Stimulated activated CD4-positive, alpha-beta T cell treated with anti-CD3 and anti-CD28 coated beads, Interleukin-1b, Interleukin-23, amount 100 ng/mL, for 4 hours (primary cell): ENCODE measurements at regions not wholly inside any gene's neighbourhood (a gene's known extent, or its start where the extent isn't known, plus 50 kb on each side); places are given as distances from the start of the nearest gene placed in this dataset.

Experiments
- DNase-seq, 2 donors: peaks; one replicate each; pipeline ENCODE4 v3.0.0-alpha.2; 2020; ENCODE audit warnings: low read depth in 2 of 2

DNA sequence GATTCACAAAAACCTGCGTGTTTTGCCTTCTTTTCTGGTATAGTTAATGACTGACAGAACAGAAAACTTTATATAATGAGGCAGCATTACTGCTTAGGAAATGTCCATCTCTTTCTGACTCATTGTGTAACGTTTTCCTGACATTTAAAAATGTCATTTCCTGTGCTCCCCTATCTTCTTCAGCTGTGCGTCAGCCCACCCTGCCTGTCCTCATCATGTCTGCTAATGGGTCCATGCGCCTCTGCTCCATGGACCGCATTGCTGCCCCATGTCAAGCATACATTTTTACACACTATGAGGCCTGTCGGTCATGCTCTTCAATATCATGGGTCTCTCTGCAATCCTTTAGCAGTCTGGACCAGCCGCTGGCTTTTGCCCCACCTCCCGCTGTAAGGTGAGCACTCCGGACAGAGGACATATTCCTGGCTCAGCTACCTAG, 234.3 kb downstream of the CDCA7 start:
- no peak for DNase-seq

DNA sequence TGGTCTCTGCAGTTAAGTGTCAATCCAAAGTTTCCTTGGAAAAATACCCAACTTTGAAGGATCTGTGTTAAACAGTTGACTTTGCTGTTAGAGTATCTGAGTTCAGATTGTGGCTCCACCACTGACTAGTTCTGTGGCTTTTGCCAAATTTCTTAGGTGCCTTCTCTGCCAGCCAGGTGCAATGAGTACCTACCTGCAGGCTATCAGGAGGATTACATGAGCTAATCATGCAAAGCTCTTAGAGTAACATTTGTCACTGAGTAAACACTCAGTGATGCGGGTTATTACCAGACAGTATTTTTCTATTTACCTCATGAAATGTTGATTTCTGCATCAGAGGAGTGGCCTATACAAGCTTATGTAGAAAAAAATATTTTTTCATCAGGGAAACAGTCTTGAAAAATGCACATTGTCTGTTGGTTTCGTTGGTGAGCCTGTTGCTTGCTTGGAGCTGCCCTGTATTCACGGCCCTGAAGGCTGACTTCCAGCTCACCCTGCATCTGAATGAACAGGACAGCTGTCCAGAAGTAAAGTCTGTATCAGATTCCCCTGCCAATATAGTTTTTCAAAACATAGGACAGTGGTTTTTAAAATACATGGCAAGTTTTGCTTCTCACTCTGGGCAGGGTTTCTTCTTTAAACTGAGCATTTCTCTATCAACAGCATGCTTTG, 235.1 kb downstream of the CDCA7 start:
- DNase-seq, result no peak

DNA sequence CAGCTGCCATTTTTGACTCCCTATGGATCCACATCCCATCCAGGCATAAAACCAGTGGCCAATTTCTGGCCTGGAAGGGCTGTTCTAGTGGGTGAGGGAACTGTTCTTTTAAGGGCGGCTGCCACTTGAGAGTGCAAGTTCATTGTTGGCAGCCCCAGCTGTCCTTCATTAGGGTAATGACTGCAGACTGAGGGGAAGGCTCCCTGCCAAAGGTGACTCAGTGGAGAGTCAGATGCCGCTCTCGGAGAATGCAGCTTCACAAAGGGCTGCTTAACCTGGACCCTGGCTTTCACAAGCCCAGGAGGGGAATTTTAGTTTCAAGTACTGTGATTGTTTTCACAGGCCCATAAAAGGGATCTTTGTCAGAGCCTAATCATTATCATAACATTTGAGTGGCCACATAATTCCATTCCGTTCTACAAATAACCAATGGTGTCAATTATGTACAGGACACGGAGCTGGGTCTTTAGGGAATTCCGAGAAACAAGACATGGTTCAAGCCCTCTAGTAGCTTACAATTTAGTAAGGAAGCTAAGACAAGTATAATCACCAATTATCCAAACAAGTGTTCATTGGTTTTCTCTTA, 235.7 kb downstream of the CDCA7 start:
- no peak for DNase-seq

DNA sequence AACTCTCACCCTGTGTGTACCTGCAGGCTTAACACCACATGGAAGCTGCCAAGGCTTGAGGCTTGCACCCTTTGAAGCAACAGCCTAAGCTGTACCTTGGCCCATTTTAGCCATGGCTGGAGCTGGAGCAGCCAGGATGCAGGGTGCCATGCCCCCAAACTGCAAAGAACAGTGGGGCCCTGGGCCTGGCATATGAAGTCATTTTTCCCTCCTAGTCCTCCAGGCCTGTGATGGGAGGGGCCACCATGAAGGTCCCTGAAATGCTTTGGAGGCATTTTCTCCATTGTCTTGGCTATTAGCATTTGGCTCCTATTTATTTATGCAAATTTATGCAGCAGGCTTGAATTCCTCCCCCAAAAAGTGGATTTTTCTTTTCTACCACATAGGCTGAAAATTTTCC, 238.4 kb downstream of the CDCA7 start:
- no peak for DNase-seq

DNA sequence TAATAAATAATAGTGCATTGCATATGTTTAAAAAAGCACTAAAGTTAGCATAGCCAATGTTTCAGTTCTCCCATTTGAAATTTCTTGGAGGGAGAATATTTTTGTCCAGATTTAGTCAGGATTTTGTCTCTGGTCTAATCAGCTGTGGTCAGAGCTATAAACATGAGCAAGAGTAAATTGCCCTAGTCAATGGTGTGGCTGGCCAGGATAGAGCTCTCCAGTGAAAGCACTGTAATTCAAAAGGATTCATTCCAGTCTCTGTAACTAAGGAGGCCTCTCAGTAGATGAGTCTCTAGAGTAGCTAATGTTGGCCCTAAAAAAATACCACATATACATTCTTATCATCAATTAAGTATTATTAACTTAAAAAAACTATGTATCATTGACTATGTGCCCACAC, 241.6 kb downstream of the CDCA7 start:
- no peak for DNase-seq

DNA sequence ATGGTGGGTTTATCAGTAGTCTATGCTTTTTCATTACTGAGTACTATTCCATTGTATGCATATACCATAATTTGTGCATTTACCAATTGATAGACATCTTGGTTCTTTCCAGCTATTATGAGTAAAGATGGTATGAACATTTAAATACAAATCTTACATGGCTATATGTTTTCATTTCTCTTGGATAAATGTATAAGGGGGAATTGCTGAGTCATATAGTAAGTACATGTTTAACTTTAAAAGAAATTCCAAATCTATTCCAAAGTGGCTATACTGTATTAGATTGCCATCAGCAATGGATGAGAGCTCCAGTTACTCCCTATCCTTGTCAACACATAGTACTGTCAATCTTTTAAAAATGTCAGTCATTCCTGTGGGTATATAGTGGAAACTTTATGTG, 243.9 kb downstream of the CDCA7 start:
- no peak for DNase-seq

DNA sequence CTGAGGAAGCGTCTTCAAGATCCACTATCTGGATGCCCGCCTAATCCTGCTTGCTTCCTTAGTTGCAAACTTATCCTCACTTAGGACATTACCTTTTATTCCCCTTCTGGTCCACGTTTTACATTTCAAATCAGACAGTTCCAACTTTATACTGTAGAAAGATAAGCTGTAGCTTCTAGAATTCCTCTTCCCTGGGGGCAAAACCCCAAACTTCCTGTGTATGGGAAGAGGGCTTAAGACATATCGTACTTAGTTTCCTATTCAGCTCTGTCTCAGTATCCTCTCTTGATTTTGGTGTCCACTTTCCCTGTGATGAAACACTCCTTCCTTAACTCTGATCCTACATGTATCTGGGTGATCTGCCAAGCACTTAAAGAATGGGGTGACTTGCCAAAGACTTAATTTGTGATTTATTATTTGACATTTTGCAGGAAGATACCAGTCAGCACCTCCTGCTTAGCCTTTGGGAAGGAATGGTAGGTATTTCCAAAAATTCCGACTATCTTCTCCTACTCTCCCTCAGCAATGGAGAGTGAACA, 245.2 kb downstream of the CDCA7 start:
- DNase-seq, result no peak

DNA sequence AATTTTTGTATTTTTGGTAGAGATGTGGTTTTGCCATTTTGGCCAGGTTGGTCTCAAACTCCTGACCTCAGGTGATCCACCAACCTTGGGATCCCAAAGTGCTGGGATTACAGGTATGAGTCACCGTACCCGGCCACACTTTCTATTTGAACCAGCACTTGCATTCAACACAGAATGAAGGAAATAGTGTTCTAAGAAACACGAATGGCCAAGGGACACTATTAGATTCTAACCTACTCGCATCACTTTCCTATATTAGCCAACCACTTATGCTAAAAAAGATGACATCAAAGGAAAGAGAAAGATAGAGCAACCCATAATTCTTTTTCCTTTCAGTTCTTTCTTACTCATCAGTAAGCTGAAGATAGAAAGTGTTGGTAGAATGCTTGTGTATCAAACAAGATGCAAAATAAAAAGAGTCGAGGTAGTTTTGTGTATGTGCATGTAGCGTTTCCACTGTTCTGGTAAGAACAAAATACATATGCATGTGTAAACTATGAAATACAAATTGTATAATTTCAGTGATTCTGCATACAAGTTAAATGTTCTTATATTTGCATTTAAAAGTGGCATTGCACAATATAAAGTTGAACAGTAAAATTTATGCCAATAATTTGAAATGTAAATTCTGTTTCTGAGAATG, 247.6 kb downstream of the CDCA7 start:
- no peak for DNase-seq

DNA sequence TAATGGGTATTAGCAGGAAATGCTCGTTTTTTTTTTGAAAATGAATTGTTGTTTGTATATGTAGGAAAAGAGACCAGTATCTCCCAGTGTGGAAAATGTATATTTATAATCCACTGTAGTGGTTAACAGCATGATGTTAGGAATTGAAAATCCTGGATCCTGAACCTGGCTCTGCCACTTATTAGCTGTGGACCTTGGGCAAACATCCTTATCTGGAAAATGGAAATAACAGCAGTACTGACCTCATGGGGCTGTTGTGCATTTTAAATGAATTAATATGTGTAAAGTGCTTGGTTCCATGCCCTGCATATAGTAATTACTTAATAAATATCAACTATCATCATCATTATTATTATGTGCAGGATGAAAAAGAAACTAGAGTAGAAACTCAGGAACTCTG, 251.3 kb downstream of the CDCA7 start:
- no peak for DNase-seq

DNA sequence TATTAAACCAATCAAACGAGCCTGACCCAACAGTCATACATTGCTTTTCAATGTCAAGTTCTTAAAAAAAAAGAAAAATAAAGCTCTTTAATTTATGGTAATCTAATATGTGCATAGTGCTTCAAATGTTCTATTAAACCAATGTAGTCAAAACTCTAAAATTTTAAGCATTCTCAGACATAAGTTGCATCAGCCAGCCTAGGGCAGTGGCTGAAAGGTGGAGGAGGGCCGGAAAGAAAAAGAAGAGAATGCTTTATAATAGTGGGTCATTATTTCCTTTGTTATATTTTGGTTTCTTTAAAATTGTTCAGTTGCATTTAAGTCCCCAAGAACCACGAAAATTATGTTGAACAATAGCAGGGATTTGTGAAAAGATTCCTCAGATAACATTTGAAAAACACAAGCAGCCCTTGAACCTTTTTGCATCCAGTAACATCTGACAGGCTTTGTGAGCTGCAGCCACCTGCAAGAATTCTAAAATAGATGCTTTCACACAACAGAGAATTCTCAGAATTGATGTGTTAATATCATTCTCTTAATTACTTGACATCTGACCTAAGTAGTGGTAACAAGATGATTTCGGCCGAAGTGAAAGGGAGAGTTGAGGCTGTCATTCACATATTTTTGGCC, 252.1 kb downstream of the CDCA7 start:
- no peak for DNase-seq

DNA sequence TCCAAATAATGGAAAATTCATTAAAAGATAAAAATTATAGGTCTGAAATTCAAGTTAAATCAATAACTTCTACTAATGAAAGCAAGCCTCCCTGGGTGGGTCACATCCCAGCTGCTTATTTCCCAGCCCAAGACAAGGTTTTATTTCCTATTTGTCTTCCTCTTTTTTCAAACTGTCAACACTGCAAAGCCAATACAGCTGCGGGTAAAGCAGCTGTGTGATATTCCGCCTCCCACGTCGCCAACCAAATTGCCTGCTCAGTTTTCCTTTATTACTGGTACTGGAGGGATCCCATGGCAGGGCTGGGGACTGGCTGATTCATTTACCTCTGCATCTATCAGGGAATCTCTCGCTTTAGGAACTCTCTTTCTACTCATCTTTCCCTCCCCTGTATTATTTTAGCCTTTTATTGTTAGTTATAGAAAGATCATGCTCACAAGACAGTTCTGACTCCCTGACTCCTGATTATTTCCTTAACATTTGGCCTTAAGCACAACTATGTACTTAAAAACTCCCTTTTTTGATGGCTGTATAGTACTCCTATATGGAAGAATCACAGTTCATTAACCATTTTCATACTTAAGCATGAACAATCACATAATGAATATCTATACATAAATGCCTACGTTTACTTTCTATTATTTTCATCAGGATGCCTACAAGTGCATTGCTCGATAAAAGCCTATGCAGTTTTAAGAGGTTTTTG, 253.1 kb downstream of the CDCA7 start:
- DNase-seq, result no peak

DNA sequence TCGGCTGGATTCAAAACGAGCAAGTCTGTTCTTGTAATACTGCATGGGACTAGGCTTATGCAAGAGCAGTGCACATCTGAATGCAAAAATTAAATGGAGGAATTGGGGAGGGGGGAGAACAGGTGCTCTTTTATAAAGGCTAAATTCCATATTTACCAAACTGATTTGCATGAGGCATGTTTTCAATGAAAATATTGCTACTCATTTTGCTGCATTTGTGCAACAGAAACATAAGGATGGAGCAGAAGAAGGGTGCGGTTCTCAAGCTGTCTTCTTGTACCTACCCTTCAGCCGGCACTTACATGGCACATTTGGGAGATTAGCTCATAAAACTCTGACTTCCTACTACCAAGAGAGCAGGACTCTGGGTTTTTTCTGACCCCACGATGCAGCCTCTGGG, 256.4 kb downstream of the CDCA7 start:
- DNase-seq, result no peak

DNA sequence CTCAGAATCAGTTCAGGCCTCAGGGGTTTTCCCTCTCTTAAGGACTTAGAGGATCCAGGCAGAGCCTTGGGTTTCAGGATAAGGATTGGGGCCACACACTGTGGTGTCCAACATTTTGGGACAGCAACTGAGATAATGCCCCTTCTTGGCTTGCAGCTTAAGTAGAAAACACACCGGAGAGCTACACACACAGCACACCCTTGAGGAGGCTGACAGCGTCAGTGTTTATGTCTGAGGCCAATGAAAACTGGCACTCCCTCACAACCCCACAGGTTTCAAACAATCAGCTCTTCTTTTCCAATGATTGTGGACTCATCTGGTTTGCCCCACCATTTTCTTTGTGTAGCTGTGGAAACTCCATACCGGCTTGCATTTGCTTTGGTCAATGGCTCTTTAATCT, 257.7 kb downstream of the CDCA7 start:
- DNase-seq, result no peak

DNA sequence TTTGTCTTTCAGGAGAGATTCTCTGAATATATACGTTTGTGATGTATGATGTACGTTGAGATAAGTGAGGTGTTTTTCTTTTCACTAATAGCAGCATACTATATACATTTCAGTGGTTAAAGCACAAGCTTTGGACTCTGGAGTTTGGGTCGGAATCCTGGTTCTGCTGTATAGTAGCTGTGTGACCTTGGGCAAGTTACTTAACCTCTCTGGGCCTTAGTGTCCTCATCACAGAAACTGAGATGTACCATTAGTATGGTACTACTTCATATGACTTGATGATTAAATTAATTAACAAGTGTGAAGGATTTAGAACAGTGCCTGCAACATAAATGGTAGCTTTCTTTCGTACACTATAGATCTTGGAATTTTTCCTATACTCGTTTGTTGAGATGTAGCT, 258.7 kb downstream of the CDCA7 start:
- DNase-seq, result no peak

DNA sequence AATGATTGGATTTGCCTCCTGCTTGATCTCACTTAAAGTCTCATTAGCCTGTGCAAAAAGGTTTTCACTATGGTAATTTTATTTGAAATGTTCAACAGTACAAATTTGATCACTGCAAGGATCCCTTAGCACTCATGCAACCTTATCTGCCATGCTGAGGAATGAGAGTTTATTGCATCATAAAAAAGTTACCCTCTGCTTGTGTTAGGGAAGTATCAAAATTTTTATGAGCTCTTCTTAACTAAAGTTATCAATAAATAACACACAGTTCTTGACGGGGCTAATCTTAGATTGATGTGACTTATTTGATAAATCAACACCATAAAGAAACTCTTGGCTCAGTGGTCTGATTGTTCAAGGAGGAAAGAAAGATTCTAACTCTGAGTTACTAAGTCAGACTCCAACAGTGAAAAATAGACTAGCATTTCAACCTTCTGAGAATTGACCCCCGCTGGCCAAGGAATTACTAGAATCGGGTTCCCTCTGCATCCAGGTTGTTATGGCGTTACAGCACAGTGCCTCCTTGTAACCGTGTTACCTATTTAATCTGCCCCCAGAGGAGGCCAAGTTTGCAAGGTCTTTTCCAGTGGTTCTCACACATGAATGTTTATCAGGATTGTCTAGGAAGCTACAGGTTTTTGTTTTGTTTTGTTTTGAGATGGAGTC, 259.7 kb downstream of the CDCA7 start:
- DNase-seq, result no peak

DNA sequence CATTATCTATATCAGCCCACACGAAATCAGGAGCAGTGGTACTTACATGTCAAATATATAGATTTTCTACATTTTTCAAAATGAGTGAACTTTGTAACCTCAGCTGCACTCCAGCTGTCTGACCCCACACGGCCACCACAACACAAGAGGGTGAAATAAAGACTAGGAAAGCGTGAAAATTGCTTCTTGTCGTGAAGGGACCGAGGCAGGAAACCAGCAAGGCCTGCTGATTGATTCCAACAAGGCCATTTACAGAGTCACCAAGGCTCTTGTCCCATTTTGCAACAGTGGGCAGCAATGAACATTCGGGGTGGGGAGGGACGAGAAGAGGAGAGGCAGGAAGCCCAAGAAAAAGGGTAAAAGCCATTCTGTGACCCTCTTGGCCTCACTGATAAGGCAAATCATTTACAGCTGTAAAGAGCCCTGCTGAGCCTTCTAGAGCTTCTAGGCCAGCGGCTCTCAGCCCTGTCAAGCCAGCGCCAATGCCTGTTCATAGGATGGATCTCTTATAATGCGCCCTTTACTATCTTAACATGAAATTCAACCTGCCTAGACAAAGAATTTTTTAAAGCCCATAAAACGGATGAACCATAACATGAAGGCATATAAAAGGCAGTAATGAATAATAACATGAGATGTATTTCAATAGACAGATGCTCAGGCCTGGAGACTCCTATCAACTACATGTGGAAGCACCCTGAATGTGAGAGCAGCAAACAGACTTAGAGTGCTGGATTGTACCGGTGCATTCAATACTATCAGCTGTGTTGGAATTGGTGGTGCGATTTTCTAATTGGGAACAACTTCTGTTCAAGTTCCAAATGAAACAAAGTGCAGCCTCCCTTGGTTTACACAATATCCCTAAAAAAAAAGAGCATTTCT, 269.0 kb downstream of the CDCA7 start:
- DNase-seq, result no peak

DNA sequence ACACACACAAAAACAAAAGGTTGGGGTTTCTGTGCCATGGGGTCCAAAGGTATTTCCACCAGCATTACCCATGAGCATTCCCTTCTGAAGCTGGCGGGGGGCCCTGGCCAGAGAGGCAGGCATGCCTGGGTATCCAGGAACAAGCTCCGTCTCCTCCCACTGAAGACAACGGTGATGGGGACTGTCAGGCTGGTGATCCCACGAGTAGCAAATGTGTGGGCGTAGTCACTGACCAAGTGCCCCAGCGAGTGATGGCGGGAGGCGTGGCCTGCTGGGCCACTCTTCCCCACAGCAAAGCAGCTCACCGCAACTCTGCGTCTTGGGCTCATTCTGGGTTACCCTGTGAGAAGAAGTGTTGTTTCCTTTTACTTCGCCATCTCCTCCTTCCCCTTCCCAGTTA, 270.6 kb downstream of the CDCA7 start:
- DNase-seq, result no peak

DNA sequence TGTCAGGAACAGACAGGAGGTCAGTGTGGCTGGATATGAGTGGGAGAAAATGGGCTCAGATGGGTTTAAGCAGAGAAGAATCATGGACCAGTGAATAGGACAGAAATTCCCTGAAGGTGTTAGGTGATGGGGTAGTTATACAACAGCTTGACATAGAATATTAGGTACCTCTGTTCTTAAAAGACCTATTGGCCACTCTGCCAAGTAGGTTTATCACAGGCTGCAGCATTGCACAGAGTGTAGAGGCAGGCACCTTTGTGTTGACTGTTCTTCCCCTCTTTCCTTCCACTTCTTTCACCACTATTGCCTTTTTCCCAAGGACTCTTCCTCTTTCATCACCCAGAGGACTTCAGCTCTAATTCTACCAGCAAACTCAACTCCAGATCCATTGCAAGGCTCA, 274.4 kb downstream of the CDCA7 start:
- no peak for DNase-seq

DNA sequence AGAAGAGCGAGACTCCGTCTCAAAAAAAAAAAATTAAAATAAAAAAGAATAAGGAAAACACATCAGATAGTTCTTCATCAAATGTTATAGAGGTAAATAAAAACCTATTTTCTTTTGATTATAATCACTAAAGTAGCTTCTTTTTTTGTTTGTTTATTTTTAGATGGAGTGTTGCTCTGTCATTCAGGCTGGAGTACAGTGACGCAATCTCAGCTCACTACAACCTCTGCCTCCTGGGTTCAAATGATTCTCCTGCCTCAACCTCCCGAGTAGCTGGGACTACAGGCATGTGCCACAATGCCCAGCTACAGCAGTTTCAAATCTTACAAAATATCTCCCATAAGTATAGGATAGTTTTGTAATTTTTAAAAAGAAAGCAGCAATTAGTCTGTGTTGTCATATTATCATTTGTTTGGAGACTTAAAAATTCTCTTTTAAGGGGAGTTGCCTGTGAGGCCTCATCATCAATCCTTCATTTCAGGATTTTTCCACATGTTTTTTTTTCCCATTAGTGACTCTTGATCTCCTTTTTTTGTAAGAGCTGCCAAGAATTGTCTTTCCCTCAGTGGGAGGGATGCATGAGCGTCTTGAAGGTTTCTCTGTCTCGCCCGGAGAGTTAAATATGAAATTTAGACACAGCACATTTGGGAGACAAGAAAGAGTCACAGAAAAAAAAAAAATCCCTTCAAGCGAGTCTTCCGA, 275.9 kb downstream of the CDCA7 start:
- no peak for DNase-seq

DNA sequence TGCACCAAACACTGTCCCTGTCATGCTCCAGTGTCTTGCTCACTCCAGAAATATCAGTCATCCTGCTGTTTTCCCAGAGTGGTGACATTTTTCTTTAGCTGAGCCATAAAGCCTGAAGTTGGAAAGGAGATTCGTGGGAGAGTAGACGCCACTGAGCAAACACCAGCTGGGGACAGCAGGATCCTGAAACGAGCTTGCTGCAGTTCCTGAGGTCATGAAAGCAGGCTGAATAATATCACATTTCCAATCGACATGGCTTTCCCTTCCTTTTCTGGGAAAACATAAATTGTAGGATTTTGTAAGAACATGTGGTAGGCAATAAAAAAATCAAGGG, 276.4 kb downstream of the CDCA7 start:
- DNase-seq, result no peak
